SU-DHL-6 (cell line): ENCODE measurements at regions not wholly inside any gene's neighbourhood (a gene's known extent, or its start where the extent isn't known, plus 50 kb on each side); places are given as distances from the start of the nearest gene placed in this dataset.

Experiments used
- H2AFZ ChIP-seq: fragments of 200-600 bp; sonication (generic); 2 replicates; pipeline ENCODE4 v1.6.1; 2014; ENCODE audit warnings: low read depth, mild to moderate bottlenecking, moderate library complexity, mixed read lengths, antibody characterized with exemption, low read length; ENCODE audit not compliant: severe bottlenecking
- H3F3A ChIP-seq: fragments of 200-600 bp; shearing (Covaris generic); 2 replicates; pipeline ENCODE4 v1.6.0; 2016; ENCODE audit warnings: antibody characterized with exemption, mild to moderate bottlenecking; ENCODE audit not compliant: insufficient read depth
- H3K27ac ChIP-seq: fragments of 200-600 bp; sonication (generic); 2 replicates; pipeline ENCODE4 v1.5.1; 2016; ENCODE audit warnings: low read depth, mild to moderate bottlenecking, low read length, moderate library complexity, mixed read lengths
- H3K27me3 ChIP-seq: fragments of 200-600 bp; sonication (generic), shearing (Covaris generic); 2 replicates; pipeline ENCODE4 v1.6.0; 2014; ENCODE audit warnings: mild to moderate bottlenecking, low read length
- H3K36me3 ChIP-seq: fragments of 200-600 bp; sonication (generic); 2 replicates; pipeline ENCODE4 v1.6.1; 2014; ENCODE audit warnings: mild to moderate bottlenecking, low read length, mixed read lengths
- H3K4me2 ChIP-seq: fragments of 300-600, 200-600 bp; shearing (Covaris generic), sonication (generic); 2 replicates; pipeline ENCODE4 v1.6.0; 2014; ENCODE audit warnings: low read length, low read depth, mild to moderate bottlenecking; ENCODE audit not compliant: poor library complexity, severe bottlenecking
- H3K4me3 ChIP-seq: fragments of 200-600 bp; sonication (generic); 2 replicates; pipeline ENCODE4 v1.5.1; 2014; ENCODE audit warnings: antibody characterized with exemption, low read length, mild to moderate bottlenecking, mixed read lengths; ENCODE audit not compliant: insufficient read depth, poor library complexity, severe bottlenecking
- H3K79me2 ChIP-seq: fragments of 200-600 bp; sonication (generic); 2 replicates; pipeline ENCODE4 v1.6.1; 2014; ENCODE audit warnings: mild to moderate bottlenecking, low read length, moderate library complexity; ENCODE audit not compliant: insufficient read depth
- H3K9ac ChIP-seq: fragments of 200-600 bp; sonication (generic); 2 replicates; pipeline ENCODE4 v1.7.0; 2014; ENCODE audit warnings: mild to moderate bottlenecking, low read length
- H3K9me2 ChIP-seq: fragments of 200-600 bp; sonication (generic); replicated peaks from 2 replicates; pipeline ENCODE4 v1.6.1; 2014; ENCODE audit warnings: low read length; ENCODE audit not compliant: insufficient read depth
- H3K9me3 ChIP-seq: fragments of 200-600 bp; sonication (generic); 2 replicates; pipeline ENCODE4 v1.6.1; 2014; ENCODE audit warnings: low read length, mixed read lengths; ENCODE audit not compliant: insufficient read depth
- H4K20me1 ChIP-seq: fragments of 200-600 bp; sonication (generic); 2 replicates; pipeline ENCODE4 v1.6.1; 2014; ENCODE audit warnings: low read depth, mild to moderate bottlenecking, antibody characterized with exemption, low read length, moderate library complexity, mixed read lengths
- EZH2phosphoT487 ChIP-seq: fragments of 200-600 bp; sonication (generic), shearing (Covaris generic); conservative IDR thresholded peaks from 2 replicates; pipeline ENCODE4 v1.6.1; 2018; ENCODE audit warnings: mild to moderate bottlenecking, antibody characterized with exemption, low read length, moderate library complexity, mixed read lengths
- TF ChIP-seq, protein P1 (sequence below): fragments of 200-600 bp; sonication (generic); IDR thresholded peaks from one replicate; pipeline ENCODE4 v1.5.1; 2017; ENCODE audit warnings: antibody characterized with exemption, mild to moderate bottlenecking, low read length, moderate library complexity; ENCODE audit not compliant: insufficient read depth, poor library complexity, severe bottlenecking

DNA sequence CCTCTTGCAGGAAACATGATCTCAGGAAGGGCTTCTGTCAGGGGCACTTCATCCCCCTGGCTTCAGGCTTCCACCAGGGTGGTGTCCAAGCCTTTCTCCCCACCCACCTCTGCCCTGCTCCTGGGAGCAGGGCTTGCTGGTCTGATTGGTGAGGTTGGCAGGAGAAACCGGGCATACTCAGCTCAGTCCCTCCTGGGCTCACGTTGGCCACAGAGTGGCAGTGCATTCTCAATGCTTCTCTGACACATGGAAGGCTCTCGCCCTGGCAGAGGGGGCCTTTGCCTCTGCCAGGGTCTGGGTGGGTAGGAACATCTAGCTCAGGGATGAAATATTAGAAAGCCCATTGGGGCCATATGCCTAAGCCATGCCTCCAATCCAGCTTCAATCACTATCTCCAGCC, 142.8 kb downstream of the AXIN2 start:
- Histone ChIP-seq H2AFZ (no peak overlapping the region), H3K9ac (no peak overlapping the region)
- TF ChIP-seq EZH2phosphoT487, result no peak
- TF ChIP-seq, protein P1, sequence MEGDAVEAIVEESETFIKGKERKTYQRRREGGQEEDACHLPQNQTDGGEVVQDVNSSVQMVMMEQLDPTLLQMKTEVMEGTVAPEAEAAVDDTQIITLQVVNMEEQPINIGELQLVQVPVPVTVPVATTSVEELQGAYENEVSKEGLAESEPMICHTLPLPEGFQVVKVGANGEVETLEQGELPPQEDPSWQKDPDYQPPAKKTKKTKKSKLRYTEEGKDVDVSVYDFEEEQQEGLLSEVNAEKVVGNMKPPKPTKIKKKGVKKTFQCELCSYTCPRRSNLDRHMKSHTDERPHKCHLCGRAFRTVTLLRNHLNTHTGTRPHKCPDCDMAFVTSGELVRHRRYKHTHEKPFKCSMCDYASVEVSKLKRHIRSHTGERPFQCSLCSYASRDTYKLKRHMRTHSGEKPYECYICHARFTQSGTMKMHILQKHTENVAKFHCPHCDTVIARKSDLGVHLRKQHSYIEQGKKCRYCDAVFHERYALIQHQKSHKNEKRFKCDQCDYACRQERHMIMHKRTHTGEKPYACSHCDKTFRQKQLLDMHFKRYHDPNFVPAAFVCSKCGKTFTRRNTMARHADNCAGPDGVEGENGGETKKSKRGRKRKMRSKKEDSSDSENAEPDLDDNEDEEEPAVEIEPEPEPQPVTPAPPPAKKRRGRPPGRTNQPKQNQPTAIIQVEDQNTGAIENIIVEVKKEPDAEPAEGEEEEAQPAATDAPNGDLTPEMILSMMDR, result no peak

DNA sequence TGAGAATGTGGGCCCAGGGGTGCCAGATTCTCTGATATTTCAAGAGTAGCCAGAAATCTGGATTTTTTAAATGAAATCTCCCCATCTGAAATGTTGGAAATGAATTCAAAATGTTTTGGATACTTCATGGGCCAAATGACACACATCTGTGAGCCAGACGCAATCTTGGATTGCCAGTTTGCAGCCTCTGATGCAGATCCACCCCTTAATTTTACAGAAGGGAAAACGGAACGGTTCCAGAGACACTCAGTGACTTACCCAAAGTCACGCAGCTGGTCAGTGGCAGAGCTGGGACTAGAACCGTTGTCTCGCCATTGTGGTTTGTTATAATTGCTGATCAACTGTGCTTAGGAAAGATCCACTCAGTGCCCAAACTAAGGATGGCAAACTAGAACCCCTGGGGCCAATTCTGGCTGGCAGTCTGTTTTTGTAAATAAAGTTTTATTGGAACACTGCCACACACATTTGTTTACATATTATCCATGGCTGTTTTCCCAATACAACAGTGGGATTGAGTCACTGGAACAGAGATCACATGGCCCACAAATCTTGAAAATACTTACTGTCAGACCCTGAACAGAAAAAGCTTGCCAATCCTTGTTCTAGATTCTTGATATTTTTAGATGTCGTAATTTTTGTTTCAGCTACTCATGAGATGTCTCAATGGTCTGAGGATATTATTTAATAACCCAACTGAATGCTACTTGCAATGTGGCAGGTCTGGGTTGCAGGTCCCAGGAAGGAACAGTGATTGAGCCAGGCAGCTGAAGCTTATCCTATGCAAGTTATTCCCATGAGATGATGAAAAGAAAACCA, 143.8 kb downstream of the AXIN2 start:
- no peaks in the 10 kb centered on the region for H3K9me3 ChIP-seq
- no peaks in the 10 kb centered on the region for H3K9me2 ChIP-seq
- no peak overlapping the region for H3K27ac ChIP-seq

More for the DNA sequence above, 142.8 kb downstream of the AXIN2 start:
- no peak overlapping the region for H3K27ac ChIP-seq
- no peaks in the 10 kb centered on the region for H3K27me3 ChIP-seq
- no peaks in the 10 kb centered on the region for H3K36me3 ChIP-seq
- no peaks in the 10 kb centered on the region for H3K9me3 ChIP-seq
- no peak overlapping the region for H3K4me2 ChIP-seq
- H3F3A ChIP-seq, result no peaks in the 10 kb centered on the region
- no peaks in the 10 kb centered on the region for H3K79me2 ChIP-seq
- H3K9me2 ChIP-seq, result no peaks in the 10 kb centered on the region
- H4K20me1 ChIP-seq, result no peaks in the 10 kb centered on the region
- H3K4me3 ChIP-seq, result no peak overlapping the region

DNA sequence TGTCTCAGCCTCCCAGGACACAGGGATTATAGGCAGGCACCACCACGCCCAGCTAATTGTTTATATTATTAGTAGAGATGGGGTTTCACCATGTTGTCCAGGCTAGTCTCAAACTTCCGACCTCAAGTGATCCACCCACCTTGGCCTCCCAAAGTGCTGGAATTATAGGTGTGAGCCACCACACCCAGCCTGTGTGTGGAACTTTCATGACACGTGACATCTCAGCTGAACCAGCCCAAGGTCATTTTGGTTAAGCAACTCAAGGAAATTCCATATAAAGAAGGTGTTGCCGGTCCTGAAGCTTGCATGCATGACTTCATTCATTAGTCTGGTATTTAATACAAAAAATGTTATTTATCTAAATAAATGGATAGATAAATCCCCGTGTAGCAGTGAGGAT, 145.5 kb downstream of the AXIN2 start:
- no peak overlapping the region for H3K27ac ChIP-seq
- H3K79me2 ChIP-seq, result no peaks in the 10 kb centered on the region
- H3K9ac ChIP-seq, result no peak overlapping the region
- TF ChIP-seq, protein P1, result no peak
- no peak for TF ChIP-seq EZH2phosphoT487
- H3K27me3 ChIP-seq, result no peaks in the 10 kb centered on the region
- H3K9me2 ChIP-seq, result no peaks in the 10 kb centered on the region
- no peak overlapping the region for H2AFZ ChIP-seq
- H3K4me2 ChIP-seq, result no peak overlapping the region
- H3K4me3 ChIP-seq, result no peak overlapping the region
- H3K9me3 ChIP-seq, result no peaks in the 10 kb centered on the region
- H4K20me1 ChIP-seq, result no peaks in the 10 kb centered on the region
- no peaks in the 10 kb centered on the region for H3K36me3 ChIP-seq
- no peaks in the 10 kb centered on the region for H3F3A ChIP-seq

More for the DNA sequence above, 143.8 kb downstream of the AXIN2 start:
- no peaks in the 10 kb centered on the region for H3K27me3 ChIP-seq
- H3K36me3 ChIP-seq, result no peaks in the 10 kb centered on the region
- no peak overlapping the region for H3K4me2 ChIP-seq
- H2AFZ ChIP-seq, result no peak overlapping the region
- H4K20me1 ChIP-seq, result no peaks in the 10 kb centered on the region
- no peaks in the 10 kb centered on the region for H3F3A ChIP-seq
- H3K79me2 ChIP-seq, result no peaks in the 10 kb centered on the region
- H3K4me3 ChIP-seq, result no peak overlapping the region
- TF ChIP-seq EZH2phosphoT487, result no peak
- TF ChIP-seq, protein P1, result no peak
- no peak overlapping the region for H3K9ac ChIP-seq
